WTC11 (cell line): ENCODE measurements at regions not wholly inside any gene's neighbourhood (a gene's known extent, or its start where the extent isn't known, plus 50 kb on each side); places are given as distances from the start of the nearest gene placed in this dataset.

Experiments used
- ATAC-seq: fragments of 200-7000 bp; cut with Tn5 transposase; 2 replicates; pipeline ENCODE4 v1.10.0; 2021; ENCODE audit warnings: mild to moderate bottlenecking, moderate library complexity
- CTCF ChIA-PET: fragments of 300-600 bp; sonication (Branson Sonifier 250); formaldehyde crosslinking; loops from one replicate; lab custom pipeline; 2021; ENCODE audit warnings: antibody characterized with exemption; lab: Charles Lee
- POLR2A ChIA-PET: fragments of 350-600 bp; sonication (Branson Sonifier 250); formaldehyde crosslinking; loops from one replicate; lab custom pipeline; 2021; ENCODE audit warnings: antibody characterized with exemption; lab: Charles Lee
- DNase-seq: peaks from one replicate; pipeline ENCODE4 v3.0.0; 2021; ENCODE audit warnings: low spot score
- H3K27ac Mint-ChIP-seq: 2 replicates; pipeline ENCODE4 v1.8.0; 2021; ENCODE audit warnings: mixed read lengths
- H3K27me3 Mint-ChIP-seq: 2 replicates; pipeline ENCODE4 v1.8.0; 2021; ENCODE audit warnings: low read depth, mild to moderate bottlenecking, moderate library complexity, mixed read lengths
- H3K36me3 Mint-ChIP-seq: 2 replicates; pipeline ENCODE4 v1.8.0; 2021; ENCODE audit warnings: mixed read lengths
- H3K4me1 Mint-ChIP-seq: 2 replicates; pipeline ENCODE4 v1.8.0; 2022; ENCODE audit warnings: mixed read lengths
- H3K4me3 Mint-ChIP-seq: 2 replicates; pipeline ENCODE4 v1.8.0; 2021; ENCODE audit warnings: mild to moderate bottlenecking, moderate library complexity, mixed read lengths
- H3K9me3 Mint-ChIP-seq: 2 replicates; pipeline ENCODE4 v1.8.0; 2021; ENCODE audit warnings: mixed read lengths
- CBFB ChIP-seq: sonication (generic); formaldehyde crosslinking; IDR thresholded peaks from 2 replicates; pipeline ENCODE4 v1.8.1; 2022; ENCODE audit warnings: mild to moderate bottlenecking, low read depth, missing genetic modification reagents
- ETV6 ChIP-seq: sonication (generic); formaldehyde crosslinking; IDR thresholded peaks from 2 replicates; pipeline ENCODE4 v1.8.1; 2022; ENCODE audit warnings: mild to moderate bottlenecking, missing genetic modification reagents
- FOXP4 ChIP-seq: sonication (generic); formaldehyde crosslinking; IDR thresholded peaks from 2 replicates; pipeline ENCODE4 v1.8.0; 2022; ENCODE audit warnings: mild to moderate bottlenecking, missing genetic modification reagents
- GRHL2 ChIP-seq: fragments of 250-450 bp; sonication (Bioruptor Pico); IDR thresholded peaks from 2 replicates; pipeline ENCODE4 v1.8.0; 2022; ENCODE audit warnings: mild to moderate bottlenecking, moderate library complexity; ENCODE audit not compliant: insufficient replicate concordance, severe bottlenecking
- MAX ChIP-seq: sonication (generic); formaldehyde crosslinking; IDR thresholded peaks from 2 replicates; pipeline ENCODE4 v1.8.0; 2022; ENCODE audit warnings: mild to moderate bottlenecking, missing genetic modification reagents
- NR3C1 ChIP-seq: sonication (generic); formaldehyde crosslinking; conservative IDR thresholded peaks from 2 replicates; pipeline ENCODE4 v1.8.1; 2023; ENCODE audit warnings: low read depth, mild to moderate bottlenecking, missing genetic modification reagents
- OVOL2 ChIP-seq: fragments of 250-450 bp; sonication (Bioruptor Pico); IDR thresholded peaks from 2 replicates; pipeline ENCODE4 v1.9.0; 2021; ENCODE audit warnings: mild to moderate bottlenecking, borderline replicate concordance
- RORB ChIP-seq: fragments of 250-450 bp; sonication (Bioruptor Pico); IDR thresholded peaks from 2 replicates; pipeline ENCODE4 v1.9.0; 2021; ENCODE audit warnings: mild to moderate bottlenecking
- SMAD4 ChIP-seq: sonication (generic); formaldehyde crosslinking; IDR thresholded peaks from 2 replicates; pipeline ENCODE4 v1.8.0; 2022; ENCODE audit warnings: mild to moderate bottlenecking, missing genetic modification reagents
- SOX15 ChIP-seq: fragments of 250-450 bp; sonication (Bioruptor Pico); IDR thresholded peaks from 2 replicates; pipeline ENCODE4 v1.9.0; 2021; ENCODE audit warnings: mild to moderate bottlenecking
- ZNF138 ChIP-seq: sonication (generic); formaldehyde crosslinking; conservative IDR thresholded peaks from 2 replicates; pipeline ENCODE4 v1.8.1; 2022; ENCODE audit warnings: mild to moderate bottlenecking, moderate library complexity, missing genetic modification reagents
- ZNF281 ChIP-seq: sonication (generic); formaldehyde crosslinking; IDR thresholded peaks from 2 replicates; pipeline ENCODE4 v1.8.0; 2023; ENCODE audit warnings: mild to moderate bottlenecking, missing genetic modification reagents
- ZNF317 ChIP-seq: sonication (generic); formaldehyde crosslinking; IDR thresholded peaks from 2 replicates; pipeline ENCODE4 v1.8.1; 2023; ENCODE audit warnings: low read depth, mild to moderate bottlenecking, moderate library complexity, missing genetic modification reagents, borderline replicate concordance
- ZNF532 ChIP-seq: fragments of 250-450 bp; sonication (Bioruptor Pico); IDR thresholded peaks from 2 replicates; pipeline ENCODE4 v1.9.0; 2021; ENCODE audit warnings: mild to moderate bottlenecking, borderline replicate concordance
- TF ChIP-seq, protein P1 (sequence below): fragments of 250-450 bp; sonication (Bioruptor Pico); IDR thresholded peaks from 2 replicates; pipeline ENCODE4 v2.1.2; 2022; ENCODE audit warnings: mild to moderate bottlenecking, moderate library complexity
- TF ChIP-seq, protein P2 (sequence below): sonication (generic); formaldehyde crosslinking; IDR thresholded peaks from 2 replicates; pipeline ENCODE4 v1.8.1; 2023; ENCODE audit warnings: mild to moderate bottlenecking, missing genetic modification reagents, moderate library complexity
- TF ChIP-seq, protein P3 (sequence below): sonication (generic); formaldehyde crosslinking; IDR thresholded peaks from 2 replicates; pipeline ENCODE4 v1.8.0; 2022; ENCODE audit warnings: mild to moderate bottlenecking, missing genetic modification reagents

DNA sequence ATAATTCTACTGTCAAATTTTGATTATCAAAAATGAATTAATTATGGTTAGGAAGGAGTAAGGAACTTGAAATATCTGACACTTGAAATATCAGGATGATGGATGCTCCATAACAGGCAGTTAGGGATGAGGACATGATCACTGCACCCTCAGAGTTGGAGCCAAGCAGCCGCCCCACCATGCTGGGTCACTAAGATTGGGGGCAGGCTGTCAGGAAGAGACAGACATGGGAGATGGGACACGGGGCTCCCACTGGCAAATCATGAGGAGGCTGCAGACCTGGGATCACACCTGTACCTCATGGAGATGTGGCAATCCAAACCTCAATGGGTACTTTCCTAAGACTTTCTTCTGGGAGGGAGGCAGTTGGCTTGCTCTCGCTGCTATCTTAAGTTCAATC, 982.0 kb upstream of the ZEB2 start:
- POLR2A ChIA-PET, result no interaction called here
- Mint-ChIP-seq H3K27ac (no peak overlapping the region), H3K4me3 (no peak overlapping the region), H3K4me1 (peaks cover 4% of the 10 kb centered on the region; the same call in 1 of the 2 replicates), H3K27me3 (no peaks in the 10 kb centered on the region)
- DNase-seq, result no peak
- TF ChIP-seq MAX (CRISPR knock-in tag) (no peak), OVOL2 (no peak), ZNF317 (CRISPR knock-in tag) (no peak), ETV6 (CRISPR knock-in tag) (no peak), ZNF138 (CRISPR knock-in tag) (no peak), FOXP4 (CRISPR knock-in tag) (no peak), SOX15 (no peak), NR3C1 (CRISPR knock-in tag) (no peak), GRHL2 (CRISPR knock-in tag) (no peak), SMAD4 (no peak), ZNF281 (CRISPR knock-in tag) (no peak), ZNF532 (CRISPR knock-in tag) (no peak), RORB (CRISPR knock-in tag) (no peak), CBFB (no peak)
- TF ChIP-seq, protein P1, sequence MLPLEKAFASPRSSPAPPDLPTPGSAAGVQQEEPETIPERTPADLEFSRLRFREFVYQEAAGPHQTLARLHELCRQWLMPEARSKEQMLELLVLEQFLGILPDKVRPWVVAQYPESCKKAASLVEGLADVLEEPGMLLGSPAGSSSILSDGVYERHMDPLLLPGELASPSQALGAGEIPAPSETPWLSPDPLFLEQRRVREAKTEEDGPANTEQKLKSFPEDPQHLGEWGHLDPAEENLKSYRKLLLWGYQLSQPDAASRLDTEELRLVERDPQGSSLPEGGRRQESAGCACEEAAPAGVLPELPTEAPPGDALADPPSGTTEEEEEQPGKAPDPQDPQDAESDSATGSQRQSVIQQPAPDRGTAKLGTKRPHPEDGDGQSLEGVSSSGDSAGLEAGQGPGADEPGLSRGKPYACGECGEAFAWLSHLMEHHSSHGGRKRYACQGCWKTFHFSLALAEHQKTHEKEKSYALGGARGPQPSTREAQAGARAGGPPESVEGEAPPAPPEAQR, result no peak
- TF ChIP-seq, protein P2, sequence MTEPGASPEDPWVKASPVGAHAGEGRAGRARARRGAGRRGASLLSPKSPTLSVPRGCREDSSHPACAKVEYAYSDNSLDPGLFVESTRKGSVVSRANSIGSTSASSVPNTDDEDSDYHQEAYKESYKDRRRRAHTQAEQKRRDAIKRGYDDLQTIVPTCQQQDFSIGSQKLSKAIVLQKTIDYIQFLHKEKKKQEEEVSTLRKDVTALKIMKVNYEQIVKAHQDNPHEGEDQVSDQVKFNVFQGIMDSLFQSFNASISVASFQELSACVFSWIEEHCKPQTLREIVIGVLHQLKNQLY, result no peak
- TF ChIP-seq, protein P3, sequence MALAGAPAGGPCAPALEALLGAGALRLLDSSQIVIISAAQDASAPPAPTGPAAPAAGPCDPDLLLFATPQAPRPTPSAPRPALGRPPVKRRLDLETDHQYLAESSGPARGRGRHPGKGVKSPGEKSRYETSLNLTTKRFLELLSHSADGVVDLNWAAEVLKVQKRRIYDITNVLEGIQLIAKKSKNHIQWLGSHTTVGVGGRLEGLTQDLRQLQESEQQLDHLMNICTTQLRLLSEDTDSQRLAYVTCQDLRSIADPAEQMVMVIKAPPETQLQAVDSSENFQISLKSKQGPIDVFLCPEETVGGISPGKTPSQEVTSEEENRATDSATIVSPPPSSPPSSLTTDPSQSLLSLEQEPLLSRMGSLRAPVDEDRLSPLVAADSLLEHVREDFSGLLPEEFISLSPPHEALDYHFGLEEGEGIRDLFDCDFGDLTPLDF (CRISPR knock-in tag), result no peak
- TF ChIP-seq, all 79 proteins: peak for 0
- no peaks in the 10 kb centered on the region for H3K36me3 Mint-ChIP-seq
- CTCF ChIA-PET, result no interaction called here
- no peak for ATAC-seq
- peaks cover 5% of the 10 kb centered on the region; the same call in 1 of the 2 replicates for H3K9me3 Mint-ChIP-seq
